Breast epithelium (tissue), 4 donors: ENCODE measurements at regions not wholly inside any gene's neighbourhood (a gene's known extent, or its start where the extent isn't known, plus 50 kb on each side); places are given as distances from the start of the nearest gene placed in this dataset.
A peak's percentile ranks its signal among the peaks of the same experiment; 100 is the strongest.

Experiments
- DNase-seq, 2 donors: peaks; one replicate each; pipeline ENCODE4 v3.0.0-alpha.2; 2019; ENCODE audit warnings: low spot score in 2 of 2
- H3K27ac ChIP-seq, 2 donors: fragments of 200-600 bp; sonication (generic) in 1 of 2; one replicate each; pipeline ENCODE4 v1.5.1; 2016 to 2019; ENCODE audit warnings: mild to moderate bottlenecking in 1 of 2
- H3K27me3 ChIP-seq, 2 donors: fragments of 200-600 bp; sonication (generic) in 1 of 2; one replicate each; pipeline versions ENCODE4 v1.5.1 to v1.6.0; 2017 to 2019; ENCODE audit warnings: control low read depth in 1 of 2, mild to moderate bottlenecking in 1 of 2
- H3K36me3 ChIP-seq: fragments of 200-600 bp; one replicate; pipeline ENCODE4 v1.5.1; 2019
- H3K4me1 ChIP-seq, 2 donors: fragments of 200-600 bp; sonication (generic); one replicate each; pipeline ENCODE4 v1.5.1; 2016 to 2019; ENCODE audit warnings: control low read depth in 1 of 2
- H3K4me3 ChIP-seq, 3 donors: fragments of 200-600 bp; sonication (generic); 1 replicate in 2 of 3; 2 replicates in 1 of 3; pipeline ENCODE4 v1.5.1; 2016 to 2019; ENCODE audit warnings: mild to moderate bottlenecking in 3 of 3, moderate library complexity in 2 of 3
- H3K9me3 ChIP-seq, 2 donors: fragments of 200-600 bp; sonication (generic) in 1 of 2; one replicate each; pipeline ENCODE4 v1.5.1; 2016 to 2019; ENCODE audit warnings: control low read depth in 1 of 2
- CTCF ChIP-seq, 3 donors: fragments of 450-650 bp; IDR thresholded peaks; one replicate each; pipeline ENCODE4 v1.5.1; 2016 to 2017; ENCODE audit warnings: antibody characterized with exemption in 3 of 3, mild to moderate bottlenecking in 3 of 3, moderate library complexity in 3 of 3
- POLR2A ChIP-seq: fragments of 450-650 bp; IDR thresholded peaks from one replicate; pipeline ENCODE4 v1.6.1; 2016; ENCODE audit warnings: antibody characterized with exemption, mild to moderate bottlenecking, moderate library complexity
- POLR2AphosphoS5 ChIP-seq, 3 donors: sonication (generic); formaldehyde crosslinking; IDR thresholded peaks; one replicate each; pipeline ENCODE4 v1.6.1; 2017; ENCODE audit warnings: antibody characterized with exemption in 3 of 3
- intact Hi-C: fragments of 100-400 bp; cut with DNase I; formaldehyde crosslinking; loops from one replicate; pipeline ENCODE4 v1.15.1; 2023; ENCODE audit warnings: low total_unique reads

- intact Hi-C loops = no loop called here
- no peak for TF ChIP-seq POLR2A
- TF ChIP-seq POLR2AphosphoS5 (IDR thresholded peaks at IDR 0.05) = no peak
- TF ChIP-seq CTCF (IDR thresholded peaks at IDR 0.05) = no peak
- Histone ChIP-seq H3K27ac (no peak overlapping the region), H3K9me3 (no peaks in the 10 kb centered on the region), H3K36me3 (no peaks in the 10 kb centered on the region), H3K27me3 (no peaks in the 10 kb centered on the region), H3K4me1 (no peaks in the 10 kb centered on the region), H3K4me3 (no peak overlapping the region)
- DNase-seq = no peak
Observed at GRCh38 chr21:16159971-16160350, 430.2 kb downstream of the USP25 start.

GRCh38 chr21:16162953-16163352, 433.2 kb downstream of the USP25 start:
- no peaks in the 10 kb centered on the region for H3K9me3 ChIP-seq
- H3K4me3 ChIP-seq = no peak overlapping the region
- TF ChIP-seq POLR2A (no peak), CTCF (IDR thresholded peaks at IDR 0.05) (no peak), POLR2AphosphoS5 (IDR thresholded peaks at IDR 0.05) (no peak)
- no peaks in the 10 kb centered on the region for H3K36me3 ChIP-seq
- intact Hi-C loops = no loop called here
- no peak for DNase-seq
- H3K27ac ChIP-seq = no peak overlapping the region
- H3K4me1 ChIP-seq = no peaks in the 10 kb centered on the region
- no peaks in the 10 kb centered on the region for H3K27me3 ChIP-seq

GRCh38 chr21:16169102-16169511, 439.3 kb downstream of the USP25 start:
- Histone ChIP-seq H3K27ac (peak overlapping the region in 1 of 2 donors; percentile 13), H3K4me1 (no peaks in the 10 kb centered on the region), H3K36me3 (no peaks in the 10 kb centered on the region), H3K4me3 (no peak overlapping the region), H3K9me3 (no peaks in the 10 kb centered on the region), H3K27me3 (no peaks in the 10 kb centered on the region)
- no peak for TF ChIP-seq CTCF (IDR thresholded peaks at IDR 0.05)
- no peak for TF ChIP-seq POLR2AphosphoS5 (IDR thresholded peaks at IDR 0.05)
- intact Hi-C loops = no loop called here
- no peak for DNase-seq

GRCh38 chr21:16169779-16170178, 440.0 kb downstream of the USP25 start:
- H3K4me1 ChIP-seq = no peaks in the 10 kb centered on the region
- no peaks in the 10 kb centered on the region for H3K36me3 ChIP-seq
- peak overlapping the region; percentile 13 to 36 for H3K27ac ChIP-seq
- intact Hi-C loops = no loop called here
- DNase-seq = no peak
- no peak for TF ChIP-seq CTCF (IDR thresholded peaks at IDR 0.05)
- no peak for TF ChIP-seq POLR2A
- TF ChIP-seq POLR2AphosphoS5 (IDR thresholded peaks at IDR 0.05) = no peak
- H3K4me3 ChIP-seq = no peak overlapping the region
- no peaks in the 10 kb centered on the region for H3K27me3 ChIP-seq
- H3K9me3 ChIP-seq = no peaks in the 10 kb centered on the region

GRCh38 chr21:16176570-16176969, 446.8 kb downstream of the USP25 start:
- H3K27me3 ChIP-seq = no peaks in the 10 kb centered on the region
- H3K9me3 ChIP-seq = no peaks in the 10 kb centered on the region
- H3K4me1 ChIP-seq = no peaks in the 10 kb centered on the region
- H3K36me3 ChIP-seq = no peaks in the 10 kb centered on the region
- no peak overlapping the region for H3K27ac ChIP-seq
- no peak for DNase-seq
- no peak overlapping the region for H3K4me3 ChIP-seq
- intact Hi-C loops = no loop called here
- no peak for TF ChIP-seq CTCF (IDR thresholded peaks at IDR 0.05)
